Ramos (cell line): ENCODE measurements at regions not wholly inside any gene's neighbourhood (a gene's known extent, or its start where the extent isn't known, plus 50 kb on each side); places are given as distances from the start of the nearest gene placed in this dataset.

Experiments
- in situ Hi-C: fragments of 300-500 bp; cut with MboI; formaldehyde crosslinking; loops from one replicate; pipeline ENCODE4 v1.14.3; 2022; ENCODE audit warnings: low sequenced_read_pairs; ENCODE audit not compliant: unreplicated experiment

- in situ Hi-C loops, result no loop called here
Observed at GRCh38 chr11:122330279-122330965, 214.4 kb upstream of the BLID start.

DNA sequence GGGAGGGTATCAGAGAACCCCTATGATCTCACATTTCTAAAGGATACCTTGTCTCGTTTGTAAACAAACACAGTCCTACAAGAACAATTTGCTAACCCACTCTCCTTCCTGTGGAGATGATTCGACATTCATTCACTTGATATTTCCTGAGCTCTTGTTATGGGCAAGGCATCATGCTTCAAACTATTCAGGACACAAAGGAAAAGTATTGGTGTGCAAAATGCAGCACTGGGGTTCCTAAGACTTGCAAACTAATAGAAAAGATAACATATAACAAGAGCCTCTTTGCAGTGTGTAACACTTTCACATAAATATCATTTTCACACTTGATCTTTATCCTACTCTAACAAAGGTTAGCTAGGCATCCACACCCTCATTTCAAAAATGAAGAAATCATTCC is 211.5 kb upstream of the BLID start:
- in situ Hi-C loops, result no loop called here

DNA sequence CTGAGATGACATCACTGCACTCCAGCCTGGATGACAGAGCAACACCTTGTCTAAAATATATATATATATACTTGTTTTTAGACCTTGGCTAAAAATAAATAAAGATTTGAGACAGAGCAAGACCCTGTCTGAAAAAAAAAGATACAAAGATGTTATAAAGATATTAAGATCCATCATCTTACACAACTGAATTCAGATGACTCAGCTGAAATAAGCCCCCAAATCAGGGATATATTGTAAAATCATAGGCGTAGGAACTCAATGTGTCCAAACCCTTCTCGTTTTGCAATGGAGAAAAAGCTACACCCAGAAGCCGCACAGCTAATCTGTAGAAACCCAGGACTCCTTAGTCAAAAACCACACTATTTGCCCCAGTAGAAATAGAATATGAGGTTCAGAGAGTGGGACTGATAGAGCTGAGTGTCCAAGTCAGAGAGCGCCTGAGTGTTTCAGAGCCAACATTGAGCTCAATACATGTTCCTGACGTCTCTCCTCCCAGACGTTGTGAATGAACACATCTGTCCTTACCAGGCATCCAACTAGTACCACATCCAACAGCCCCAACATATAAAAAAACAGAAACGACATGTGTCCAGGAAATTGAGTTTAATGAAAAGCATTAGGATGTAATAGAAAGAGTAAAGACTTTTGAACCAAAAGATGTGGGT is 207.9 kb upstream of the BLID start:
- in situ Hi-C loops, result no loop called here

- in situ Hi-C loops, result no loop called here
Observed at GRCh38 chr11:122322329-122322728, 206.3 kb upstream of the BLID start.

GRCh38 chr11:122320671-122321070 is 204.7 kb upstream of the BLID start:
- in situ Hi-C loops, result no loop called here

DNA sequence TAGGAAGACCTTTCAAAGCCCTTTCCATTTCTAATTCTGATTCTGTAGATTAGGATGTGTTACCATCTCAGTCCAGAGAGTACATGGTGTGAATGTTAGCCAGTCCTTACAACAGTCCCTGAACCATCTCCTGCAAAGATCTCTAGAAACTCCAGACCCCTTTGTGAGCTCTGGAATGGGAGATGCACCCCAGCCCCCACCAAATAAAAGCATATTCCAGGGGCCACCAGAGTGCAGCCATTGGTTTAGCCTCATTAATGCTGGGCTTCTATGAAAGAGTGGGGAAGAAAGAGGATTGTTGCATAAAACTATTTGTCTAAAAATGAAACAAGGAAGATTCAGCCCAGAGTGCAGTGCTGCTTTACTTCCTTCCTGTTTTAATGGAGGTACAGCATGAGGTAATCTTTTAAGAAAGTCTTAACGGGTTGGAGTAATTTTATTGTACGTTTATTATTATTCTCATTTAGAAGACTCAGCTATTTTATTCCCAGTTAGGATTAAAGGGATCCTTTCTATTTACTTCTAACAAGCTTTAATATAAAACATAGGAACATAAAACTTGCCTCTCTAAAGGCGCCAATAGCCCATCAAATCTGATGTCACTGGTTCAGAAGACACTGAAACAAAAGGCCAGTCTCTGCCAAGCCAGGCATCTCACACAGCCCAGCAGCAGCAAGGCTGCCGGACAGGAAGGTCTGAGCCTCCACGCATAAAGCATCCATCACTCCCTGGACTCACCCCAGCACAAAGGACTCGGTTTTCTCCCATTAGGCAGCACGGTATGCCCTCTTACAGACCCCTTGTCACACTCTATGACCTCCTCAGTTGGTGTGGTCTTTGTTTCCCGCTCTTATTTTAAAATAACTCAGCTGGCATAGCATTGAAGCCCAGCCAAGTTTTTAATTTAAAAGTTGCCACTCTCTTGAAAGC is 203.9 kb upstream of the BLID start:
- in situ Hi-C loops, result no loop called here

GRCh38 chr11:122319085-122319484 is 203.1 kb upstream of the BLID start:
- in situ Hi-C loops, result no loop called here

- in situ Hi-C loops, result no loop called here
Observed at GRCh38 chr11:122317305-122317704, 201.3 kb upstream of the BLID start.

DNA sequence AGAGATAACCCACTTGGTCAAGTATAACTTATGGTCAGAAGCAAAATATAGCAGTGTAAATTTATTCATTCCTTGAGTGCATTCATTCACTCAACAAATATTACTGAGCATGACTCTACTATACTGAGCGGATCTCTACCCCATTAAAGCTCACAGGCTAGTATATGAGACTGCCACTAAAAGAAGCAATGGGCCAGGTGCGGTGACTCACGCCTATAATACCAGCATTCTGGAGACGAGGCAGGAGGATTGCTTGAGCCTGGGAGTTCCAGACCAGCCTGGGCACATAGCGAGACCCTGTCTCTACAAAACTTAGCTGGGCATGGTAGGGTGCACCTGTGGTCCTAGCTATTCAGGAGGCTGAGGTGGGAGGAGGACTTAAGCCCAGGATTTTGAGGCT is 197.6 kb upstream of the BLID start:
- in situ Hi-C loops, result no loop called here

DNA sequence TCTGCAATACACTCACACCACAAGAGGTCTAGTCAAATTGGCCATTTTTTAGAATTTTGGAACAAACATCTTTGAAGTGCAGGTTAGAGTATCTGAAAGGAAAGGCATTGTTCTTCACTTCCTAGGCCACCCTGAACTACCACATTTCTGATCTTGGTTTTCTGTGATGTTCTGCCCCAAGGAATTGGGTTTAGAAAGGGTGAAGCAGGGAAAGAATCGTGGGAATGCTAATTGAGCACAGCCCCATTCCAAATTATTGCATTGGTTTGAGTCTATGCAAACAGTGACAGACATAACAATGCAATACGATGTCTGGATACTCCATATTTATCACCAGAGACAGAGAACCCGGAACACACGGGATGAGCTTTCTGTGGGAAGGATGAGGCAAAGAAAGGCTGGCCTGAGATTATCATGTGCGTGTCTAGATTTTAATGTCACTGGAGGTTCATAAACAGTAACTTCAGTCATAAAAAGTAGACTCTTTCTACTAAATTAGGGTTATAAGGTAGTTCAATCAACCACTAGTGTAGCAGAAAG is 195.3 kb upstream of the BLID start:
- in situ Hi-C loops, result no loop called here

- in situ Hi-C loops, result no loop called here
Observed at GRCh38 chr11:122310766-122311165, 194.8 kb upstream of the BLID start.

DNA sequence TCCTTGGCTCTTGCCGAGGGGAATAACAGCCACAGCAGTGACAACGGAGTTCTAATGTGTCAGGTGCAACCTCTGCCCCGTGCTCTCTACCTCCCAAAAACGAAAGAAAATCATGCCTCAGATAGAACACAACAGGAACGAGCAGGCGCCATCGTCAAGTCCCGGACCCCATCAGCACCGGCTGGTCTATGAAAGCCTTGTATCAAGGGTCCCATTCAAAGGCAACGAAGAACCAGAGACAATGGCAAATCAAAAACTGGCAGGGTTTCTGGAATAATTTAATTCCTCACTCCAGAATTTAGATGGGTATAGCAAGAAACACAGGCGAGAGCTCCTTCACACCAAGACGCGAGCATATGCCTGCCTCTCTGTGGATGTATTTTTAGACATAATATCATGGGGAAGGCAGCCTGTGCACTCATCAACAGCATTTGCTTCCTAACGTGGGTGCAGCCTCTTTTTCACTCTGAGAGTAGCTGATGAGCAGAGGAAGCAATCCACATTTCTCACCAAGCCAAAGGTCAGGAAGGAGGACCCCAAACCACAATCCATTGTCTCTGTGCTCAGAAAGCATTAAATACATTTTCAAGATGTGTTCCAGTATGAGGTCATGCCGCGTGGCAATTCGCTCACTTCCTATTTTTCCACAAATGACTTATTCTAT is 193.4 kb upstream of the BLID start:
- in situ Hi-C loops, result no loop called here

- in situ Hi-C loops, result no loop called here
Observed at GRCh38 chr11:122308226-122308625, 192.2 kb upstream of the BLID start.

DNA sequence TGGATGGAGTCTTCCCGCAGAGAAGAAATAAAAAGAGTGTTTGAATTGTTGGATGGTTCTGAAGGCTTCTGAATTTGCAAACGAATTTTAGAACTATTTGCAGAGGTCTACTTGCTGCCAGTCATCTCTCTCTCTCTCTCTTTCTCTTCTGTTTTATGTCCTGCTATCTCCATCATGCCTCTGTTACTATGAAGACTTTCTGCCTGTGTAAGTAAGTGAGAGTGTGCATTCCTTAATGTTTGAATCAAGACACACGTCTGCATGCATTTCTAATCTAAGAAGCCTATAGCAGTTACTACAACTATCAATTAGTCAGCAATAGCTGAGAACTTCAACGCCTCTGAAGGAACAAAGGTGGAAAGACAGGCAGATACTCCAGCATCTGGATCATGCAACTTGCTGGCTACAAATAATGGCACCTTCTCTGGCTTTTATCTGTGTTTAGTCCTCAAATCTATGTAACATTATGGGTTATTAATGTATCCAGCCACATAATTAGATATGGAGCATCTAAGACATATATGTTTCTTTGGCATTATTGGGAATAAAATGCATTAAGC is 191.5 kb upstream of the BLID start:
- in situ Hi-C loops, result no loop called here

GRCh38 chr11:122306831-122307391 is 190.9 kb upstream of the BLID start:
- in situ Hi-C loops, result no loop called here

DNA sequence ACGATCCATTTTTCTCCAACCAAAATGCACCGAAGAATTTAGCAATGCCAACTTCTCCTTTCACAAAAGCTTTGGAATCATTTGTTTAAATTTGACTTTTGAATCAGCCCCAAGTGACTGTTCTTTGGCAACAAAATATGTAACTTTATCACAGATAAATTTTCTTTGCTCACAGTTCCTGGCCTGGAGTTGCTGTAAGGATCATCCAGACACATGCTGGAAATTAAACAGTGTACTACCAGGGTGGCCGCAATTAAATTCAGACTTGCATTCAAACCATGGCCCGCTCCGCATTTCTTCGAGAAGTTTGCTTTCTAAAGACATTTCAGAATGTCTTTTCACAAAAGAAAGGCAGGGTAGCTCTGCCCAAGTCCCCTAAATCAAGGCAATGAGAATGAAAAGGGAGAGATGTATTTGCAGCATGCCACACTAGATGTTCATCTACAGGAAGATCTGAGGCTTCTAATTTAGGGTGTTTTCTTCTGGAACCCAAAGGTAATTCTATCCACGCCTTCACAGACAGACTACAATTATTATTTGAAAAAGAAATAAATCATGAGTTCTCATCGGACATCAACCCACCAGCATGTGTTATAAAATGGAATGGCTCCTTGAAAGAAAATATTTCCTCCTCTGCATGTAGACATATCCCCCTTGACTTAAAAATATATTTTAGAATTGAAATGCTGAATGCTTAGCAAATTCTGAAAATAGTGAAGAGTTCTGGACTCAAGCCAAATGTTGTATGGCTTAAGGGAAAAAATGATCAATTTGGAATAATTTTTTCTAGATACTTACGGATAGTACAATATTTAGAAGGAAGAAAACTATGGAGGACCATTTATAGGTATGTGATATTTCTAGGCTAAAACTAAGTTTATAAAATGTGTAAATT is 189.7 kb upstream of the BLID start:
- in situ Hi-C loops, result no loop called here

DNA sequence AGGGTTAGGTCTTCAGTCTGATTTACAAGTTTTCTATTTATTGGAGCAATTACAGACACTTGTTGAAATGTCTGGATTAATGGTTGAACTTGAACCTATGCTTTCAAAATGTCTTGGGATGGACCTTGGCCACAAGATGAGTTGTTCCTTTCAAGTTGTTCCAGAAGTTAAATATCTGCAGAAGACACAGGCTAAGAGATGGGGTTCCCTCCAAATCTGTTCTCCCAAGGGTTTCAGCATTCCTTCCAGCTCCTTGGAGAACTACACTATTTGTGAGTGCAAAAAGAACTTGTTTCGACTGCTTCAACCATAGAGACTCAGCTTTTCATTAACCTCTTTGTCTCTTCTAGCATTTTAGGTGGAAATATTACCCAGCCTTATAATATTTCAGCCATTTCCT is 189.0 kb upstream of the BLID start:
- in situ Hi-C loops, result no loop called here

DNA sequence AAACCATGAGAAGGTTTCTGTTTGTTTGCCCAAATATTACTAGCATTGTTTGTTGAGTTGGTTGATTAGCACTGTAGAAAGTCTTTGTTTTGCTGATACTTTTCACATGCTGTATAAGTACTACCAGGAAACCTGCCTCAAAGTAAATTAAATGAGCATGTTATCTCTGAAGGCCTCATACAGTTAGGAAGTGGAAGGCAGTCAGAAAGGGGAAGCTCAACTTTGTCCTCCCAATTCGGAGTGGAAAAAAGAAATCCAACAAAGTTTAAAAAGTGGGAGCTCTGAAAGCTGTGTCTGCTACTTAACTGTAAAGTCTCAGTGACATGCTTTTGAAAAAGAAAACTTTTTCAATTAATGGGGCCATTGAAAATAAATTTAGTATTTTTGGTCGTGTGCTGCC is 188.3 kb upstream of the BLID start:
- in situ Hi-C loops, result no loop called here

DNA sequence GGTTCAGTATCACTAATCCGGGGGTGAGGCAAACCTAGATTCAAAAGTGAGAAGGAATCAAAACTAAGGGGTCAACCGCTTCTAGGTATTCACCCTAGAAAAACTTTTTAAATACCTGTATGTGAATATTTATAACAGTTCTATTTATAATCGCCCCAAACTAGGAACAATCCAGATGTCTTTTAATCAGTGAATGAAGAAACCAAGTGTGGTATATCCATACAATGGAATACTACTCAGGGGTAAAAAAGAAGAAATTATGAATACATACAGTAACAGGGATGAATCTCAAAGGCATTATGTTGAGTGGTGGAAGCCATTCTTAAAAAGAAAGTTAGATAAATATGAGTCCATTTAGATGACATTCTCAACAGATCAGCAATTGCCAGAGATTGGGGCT is 178.0 kb upstream of the BLID start:
- in situ Hi-C loops, result no loop called here
